ENCODE measurements at regions not wholly inside any gene's neighbourhood (a gene's known extent, or its start where the extent isn't known, plus 50 kb on each side); places are given as distances from the start of the nearest gene placed in this dataset.

DNA sequence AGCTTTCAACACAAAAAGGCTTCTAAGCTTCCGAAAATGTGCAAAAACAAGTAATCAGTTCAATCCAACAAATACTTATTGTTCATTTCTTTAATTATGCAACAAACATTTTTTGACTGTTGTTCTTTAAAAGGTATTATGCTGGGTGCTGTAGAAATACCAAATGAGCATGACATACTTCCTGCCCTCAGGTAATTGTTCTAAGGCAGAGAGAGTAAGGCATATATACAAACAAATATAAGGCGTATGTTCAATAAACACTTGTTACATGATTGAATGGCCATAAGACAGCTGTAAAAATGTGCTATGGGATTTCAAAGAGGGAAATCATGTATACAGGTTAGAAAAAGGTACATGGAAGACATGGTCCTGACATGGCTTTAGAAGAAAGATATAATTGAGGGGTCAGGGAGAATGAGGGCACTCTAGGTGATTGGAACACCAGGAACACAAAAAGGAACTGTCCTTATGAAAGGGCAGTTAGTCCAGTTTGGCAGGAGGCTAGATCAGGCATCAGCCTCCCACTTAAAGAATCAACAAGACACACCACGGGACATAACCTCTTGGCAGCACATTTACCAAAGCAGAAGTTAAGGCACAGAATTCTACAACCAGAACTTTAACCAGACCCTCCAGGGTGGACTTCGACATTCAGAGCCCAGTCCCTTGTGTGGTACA lies 135.8 kb upstream of the SCAF11 start:
- H3K27me3 ChIP-seq (ENCODE audit: control insufficient read depth in 2 of 2, insufficient read depth in 2 of 2, low read length in 2 of 2), result peaks cover 14 to 37% of the 10 kb centered on the region in 2 experiments
- no peak overlapping the region for H3K4me3 ChIP-seq (replicated peaks in 1 of 3; ENCODE audit: insufficient read depth in 1 of 3, low read depth in 1 of 3, low read length in 3 of 3)
- H3K9ac ChIP-seq (replicated peaks; ENCODE audit: extremely low read depth, insufficient read depth, low read length), result no peak overlapping the region
- dilution Hi-C loops (cut with MboI; ENCODE audit: extremely low pct_ligation_motif_present, low sequenced_read_pairs) (no loop called here), intact Hi-C loops (cut with micrococcal nuclease) (loop anchor here (5.0 to 10.0 kb wide), 4 partner anchors 134 to 856 kb away; partner anchors contain the start of genes SCAF11 and SLC38A1)
- FAIRE-seq, result no peak
- H3K9me1 ChIP-seq (replicated peaks; ENCODE audit: control insufficient read depth, extremely low read depth, insufficient read depth, low read length), result no peaks in the 10 kb centered on the region
- H2AFZ ChIP-seq (ENCODE audit: low read depth, low read length), result no peak overlapping the region
- no peaks in the 10 kb centered on the region for H3K79me2 ChIP-seq (ENCODE audit: control insufficient read depth, insufficient read depth, low read length)
- H3K4me1 ChIP-seq (ENCODE audit: control insufficient read depth, extremely low read depth, insufficient read depth, low read length), result peaks cover 4% of the 10 kb centered on the region
- H3K4me2 ChIP-seq (ENCODE audit: insufficient read depth, low read length), result no peak overlapping the region
- no peaks in the 10 kb centered on the region for H3K9me3 ChIP-seq (replicated peaks; ENCODE audit: control insufficient read depth, insufficient read depth, low read length)
- no peak for DNase-seq (ENCODE audit: low read depth, low spot score)
- TF ChIP-seq POLR2AphosphoS5 (IDR thresholded peaks at IDR 0.05; ENCODE audit: insufficient read depth, low read depth, low read length) (no peak), JUN (IDR thresholded peaks at IDR 0.05; ENCODE audit: borderline replicate concordance, insufficient read depth, insufficient read length, low read depth) (no peak), MYC (IDR thresholded peaks at IDR 0.05; ENCODE audit: low read depth, low read length) (no peak), GATA2 (IDR thresholded peaks at IDR 0.05; ENCODE audit: insufficient read depth, insufficient read length, low read depth, low read length) (no peak), EZH2 (IDR thresholded peaks at IDR 0.05; ENCODE audit: borderline replicate concordance, low read depth, low read length, severe bottlenecking) (no peak), FOS (IDR thresholded peaks at IDR 0.05; ENCODE audit: borderline replicate concordance, insufficient read depth, low read length) (no peak), POLR2A (IDR thresholded peaks at IDR 0.05; ENCODE audit: low read depth, low read length) (no peak)
- TF ChIP-seq, protein P1, sequence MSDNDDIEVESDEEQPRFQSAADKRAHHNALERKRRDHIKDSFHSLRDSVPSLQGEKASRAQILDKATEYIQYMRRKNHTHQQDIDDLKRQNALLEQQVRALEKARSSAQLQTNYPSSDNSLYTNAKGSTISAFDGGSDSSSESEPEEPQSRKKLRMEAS (IDR thresholded peaks at IDR 0.05; ENCODE audit: insufficient read depth, insufficient read length), result no peak
- TF ChIP-seq, protein P2, sequence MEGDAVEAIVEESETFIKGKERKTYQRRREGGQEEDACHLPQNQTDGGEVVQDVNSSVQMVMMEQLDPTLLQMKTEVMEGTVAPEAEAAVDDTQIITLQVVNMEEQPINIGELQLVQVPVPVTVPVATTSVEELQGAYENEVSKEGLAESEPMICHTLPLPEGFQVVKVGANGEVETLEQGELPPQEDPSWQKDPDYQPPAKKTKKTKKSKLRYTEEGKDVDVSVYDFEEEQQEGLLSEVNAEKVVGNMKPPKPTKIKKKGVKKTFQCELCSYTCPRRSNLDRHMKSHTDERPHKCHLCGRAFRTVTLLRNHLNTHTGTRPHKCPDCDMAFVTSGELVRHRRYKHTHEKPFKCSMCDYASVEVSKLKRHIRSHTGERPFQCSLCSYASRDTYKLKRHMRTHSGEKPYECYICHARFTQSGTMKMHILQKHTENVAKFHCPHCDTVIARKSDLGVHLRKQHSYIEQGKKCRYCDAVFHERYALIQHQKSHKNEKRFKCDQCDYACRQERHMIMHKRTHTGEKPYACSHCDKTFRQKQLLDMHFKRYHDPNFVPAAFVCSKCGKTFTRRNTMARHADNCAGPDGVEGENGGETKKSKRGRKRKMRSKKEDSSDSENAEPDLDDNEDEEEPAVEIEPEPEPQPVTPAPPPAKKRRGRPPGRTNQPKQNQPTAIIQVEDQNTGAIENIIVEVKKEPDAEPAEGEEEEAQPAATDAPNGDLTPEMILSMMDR (IDR thresholded peaks at IDR 0.05; ENCODE audit: extremely low read depth in 1 of 2, insufficient read depth in 1 of 2, low read depth in 1 of 2, low read length in 2 of 2), result no peak
- ChIA-PET POLR2A (no interaction called here), CTCF (interaction anchor here (0.7 to 4.5 kb wide), 32 partner anchors 10 to 1560 kb away, joined by 3 to 85 read pairs (median 6); no protein-coding TSS in a partner anchor)
- no TSS peak for BruUV-seq (replicated peaks)
- no peak overlapping the region for H3K27ac ChIP-seq (ENCODE audit: insufficient read depth, low read depth, low read length)
- H3K36me3 ChIP-seq (ENCODE audit: control insufficient read depth in 2 of 2, extremely low read depth in 1 of 2, insufficient read depth in 2 of 2, low read length in 2 of 2), result no peaks in the 10 kb centered on the region
- H4K20me1 ChIP-seq (replicated peaks; ENCODE audit: control insufficient read depth, extremely low read depth, insufficient read depth, low read length), result no peaks in the 10 kb centered on the region

All from endothelial cell of umbilical vein (primary cell).